Right lobe of liver (tissue), 6 donors: ENCODE measurements at regions not wholly inside any gene's neighbourhood (a gene's known extent, or its start where the extent isn't known, plus 50 kb on each side); places are given as distances from the start of the nearest gene placed in this dataset.

Experiments used
- ATAC-seq, 4 donors: fragments of 200-7000 bp; cut with Tn5 transposase; one replicate each; pipeline ENCODE4 v1.9.1; 2020; ENCODE audit warnings: mild to moderate bottlenecking in 4 of 4, moderate library complexity in 4 of 4
- DNase-seq, 3 donors: peaks; one replicate each; pipeline ENCODE4 v3.0.0-alpha.2; 2020
- H3K27ac ChIP-seq, 3 donors: fragments of 200-600 bp; one replicate each; pipeline ENCODE4 v1.8.0; 2022
- H3K27me3 ChIP-seq, 2 donors: fragments of 200-600 bp; one replicate each; pipeline ENCODE4 v1.8.0; 2022
- H3K36me3 ChIP-seq, 4 donors: fragments of 200-600 bp; sonication (generic) in 1 of 4; one replicate each; pipeline versions ENCODE4 v1.5.1 to v1.8.0; 2017 to 2022; ENCODE audit warnings: control low read depth in 1 of 4
- H3K4me1 ChIP-seq, 4 donors: fragments of 200-600 bp; sonication (generic) in 1 of 4; one replicate each; pipeline versions ENCODE4 v1.5.1 to v1.8.0; 2017 to 2022; ENCODE audit warnings: control low read depth in 1 of 4
- H3K4me3 ChIP-seq, 3 donors: fragments of 200-600 bp; one replicate each; pipeline ENCODE4 v1.8.0; 2022
- H3K9me3 ChIP-seq, 4 donors: fragments of 200-600 bp; sonication (generic) in 1 of 4; one replicate each; pipeline versions ENCODE4 v1.5.1 to v1.8.0; 2017 to 2022; ENCODE audit warnings: control low read depth in 1 of 4
- CTCF ChIP-seq, 4 donors: fragments of 200-600 bp in 3 of 4; fragments of 450-650 bp in 1 of 4; IDR thresholded peaks; one replicate each; pipeline versions ENCODE4 v1.5.1 to v1.8.0; 2016 to 2022; ENCODE audit warnings: antibody characterized with exemption in 4 of 4, mild to moderate bottlenecking in 2 of 4
- POLR2A ChIP-seq: fragments of 450-650 bp; IDR thresholded peaks from one replicate; pipeline ENCODE4 v1.6.1; 2017; ENCODE audit warnings: antibody characterized with exemption, mild to moderate bottlenecking
- WGBS: methylation state at CpG from one replicate; pipeline ENCODE4 v1.1.6; 2018; ENCODE audit warnings: low coverage, low lambda C conversion rate; ENCODE audit not compliant: insufficient coverage; ENCODE audit errors: missing lambda C conversion rate; 5-methylcytosine and 5-hydroxymethylcytosine counted together
- intact Hi-C, 2 donors: fragments of 100-400 bp; cut with DNase I; formaldehyde crosslinking; loops; one replicate each; pipeline versions ENCODE4 v1.11.2 to v1.14.1; 2022
- donor health status: DM: no; HTN: yes; CAD: no.
- donor health status: DM: no; HTN: no; CAD: no.
- donor health status: DM: no; HTN: no; CAD: no.
- donor health status: DM: no; HTN: yes; CAD: no.
- donor health status: DM: no; HTN: yes; CAD: no.

- intact Hi-C loops: no loop called here
- TF ChIP-seq CTCF (IDR thresholded peaks at IDR 0.05) (no peak), POLR2A (no peak)
- no peak for ATAC-seq
- Histone ChIP-seq H3K4me3 (no peak overlapping the region), H3K27ac (no peak overlapping the region), H3K9me3 (no peaks in the 10 kb centered on the region), H3K27me3 (no peaks in the 10 kb centered on the region), H3K4me1 (no peaks in the 10 kb centered on the region), H3K36me3 (no peaks in the 10 kb centered on the region)
- DNase-seq: no peak
Observed at GRCh38 chr14:39847194-39847593, 415.0 kb upstream of the FBXO33 start.

DNA sequence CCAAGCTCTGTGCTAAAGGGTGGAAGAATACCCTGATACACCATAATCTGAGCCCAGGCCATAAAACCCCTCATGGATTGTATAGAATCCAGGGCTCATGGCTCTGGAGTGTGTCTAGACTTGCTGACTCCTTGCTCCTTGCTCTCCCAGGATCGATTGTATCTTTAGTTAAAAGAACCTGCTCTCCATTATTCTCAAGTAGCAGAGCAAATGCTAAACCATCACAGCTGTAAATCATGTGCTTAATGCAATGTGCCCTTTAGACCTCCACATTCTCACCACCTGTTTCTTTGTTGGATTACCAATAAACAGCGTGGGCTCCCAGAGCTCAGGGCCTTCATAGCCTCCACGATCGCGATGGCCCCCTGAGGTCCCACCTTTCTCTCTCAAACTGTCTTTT, 411.6 kb upstream of the FBXO33 start:
- Histone ChIP-seq H3K9me3 (no peaks in the 10 kb centered on the region), H3K27ac (no peak overlapping the region), H3K27me3 (no peaks in the 10 kb centered on the region), H3K4me1 (no peaks in the 10 kb centered on the region), H3K4me3 (no peak overlapping the region), H3K36me3 (no peaks in the 10 kb centered on the region)
- no peak for ATAC-seq
- DNase-seq: no peak
- intact Hi-C loops: no loop called here
- WGBS: 88% methylated on average over 4 of the region's 5 CpGs
- TF ChIP-seq POLR2A (no peak), CTCF (IDR thresholded peaks at IDR 0.05) (no peak)

- H3K27me3 ChIP-seq: no peaks in the 10 kb centered on the region
- no peak overlapping the region for H3K27ac ChIP-seq
- no peaks in the 10 kb centered on the region for H3K36me3 ChIP-seq
- H3K4me1 ChIP-seq: no peaks in the 10 kb centered on the region
- DNase-seq (no peak), ATAC-seq (no peak)
- TF ChIP-seq CTCF (IDR thresholded peaks at IDR 0.05) (no peak), POLR2A (no peak)
- no peaks in the 10 kb centered on the region for H3K9me3 ChIP-seq
- intact Hi-C loops: no loop called here
- H3K4me3 ChIP-seq: no peak overlapping the region
Observed at GRCh38 chr14:39841088-39841487, 408.9 kb upstream of the FBXO33 start.

GRCh38 chr14:39827901-39828655, 395.8 kb upstream of the FBXO33 start:
- TF ChIP-seq POLR2A (no peak), CTCF (IDR thresholded peaks at IDR 0.05) (no peak)
- intact Hi-C loops: no loop called here
- DNase-seq: no peak
- ATAC-seq: no peak
- Histone ChIP-seq H3K27ac (no peak overlapping the region), H3K4me1 (no peaks in the 10 kb centered on the region), H3K27me3 (no peaks in the 10 kb centered on the region), H3K4me3 (no peak overlapping the region), H3K36me3 (no peaks in the 10 kb centered on the region), H3K9me3 (no peaks in the 10 kb centered on the region)
- 38% methylated on average over 2 of the region's 2 CpGs for WGBS
